Pulmonary artery endothelial cell (primary cell): ENCODE measurements at regions not wholly inside any gene's neighbourhood (a gene's known extent, or its start where the extent isn't known, plus 50 kb on each side); places are given as distances from the start of the nearest gene placed in this dataset.

ENCODE experiments used
- DNase-seq: peaks from one replicate; pipeline ENCODE4 v3.0.0-alpha.2; 2011; ENCODE audit warnings: low read depth, low spot score

DNA sequence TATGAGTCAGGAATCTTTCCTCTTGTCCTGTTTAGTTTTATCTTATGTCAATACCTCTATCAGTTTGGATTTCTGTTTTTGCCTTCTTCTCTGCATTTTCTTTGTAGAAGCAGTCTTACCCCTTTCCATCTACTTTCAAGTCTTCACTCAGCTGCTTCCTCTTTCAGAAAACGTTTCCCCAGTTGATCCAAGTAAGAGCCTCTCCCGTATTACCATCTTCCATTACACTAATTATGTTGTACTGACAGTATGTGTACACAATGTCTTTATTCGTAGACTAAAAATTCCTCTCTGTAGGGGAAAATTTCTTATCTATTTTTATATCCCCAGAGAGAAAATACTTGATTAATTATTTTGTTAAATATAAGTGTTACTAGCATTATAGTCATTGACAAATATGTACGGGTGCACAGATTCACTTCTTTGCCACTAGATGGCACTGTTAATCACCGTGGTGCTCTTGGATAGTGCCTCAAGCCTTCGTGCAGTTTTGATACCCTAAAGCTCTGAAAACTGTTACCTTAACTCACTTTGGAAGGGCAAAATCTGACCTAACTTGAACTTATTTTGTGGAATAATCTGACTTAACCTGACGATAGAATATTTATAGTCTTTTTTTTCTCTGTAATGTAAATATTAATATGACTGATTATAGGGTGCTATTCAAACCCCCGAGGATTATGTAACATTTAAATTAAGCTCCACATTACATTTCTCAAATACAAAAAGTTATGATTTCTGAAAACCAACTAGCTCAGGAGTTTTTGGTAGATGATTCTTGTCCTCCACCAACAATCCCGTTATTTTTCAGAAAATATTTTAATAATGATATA lies 74.2 kb upstream of the POU1F1 start:
- peak; percentile 8 for DNase-seq

DNA sequence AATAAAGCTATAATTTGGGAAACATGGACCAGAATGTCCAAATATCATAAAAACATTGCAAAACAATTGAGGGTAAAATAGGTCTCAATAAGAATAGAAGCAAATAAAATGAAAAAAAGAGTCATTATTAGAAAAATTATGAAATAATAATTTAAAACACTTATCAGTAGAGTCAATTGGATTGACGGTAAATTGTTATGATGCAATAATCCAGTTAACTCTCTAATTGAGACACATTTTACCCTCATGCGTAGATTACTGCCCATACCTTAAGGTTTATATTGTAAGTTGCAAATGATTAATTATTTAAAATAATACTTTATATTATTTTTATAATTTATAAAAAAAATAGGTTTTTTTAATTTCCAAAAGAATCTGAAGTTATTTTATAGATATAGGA lies 73.4 kb upstream of the POU1F1 start:
- DNase-seq: no peak

DNA sequence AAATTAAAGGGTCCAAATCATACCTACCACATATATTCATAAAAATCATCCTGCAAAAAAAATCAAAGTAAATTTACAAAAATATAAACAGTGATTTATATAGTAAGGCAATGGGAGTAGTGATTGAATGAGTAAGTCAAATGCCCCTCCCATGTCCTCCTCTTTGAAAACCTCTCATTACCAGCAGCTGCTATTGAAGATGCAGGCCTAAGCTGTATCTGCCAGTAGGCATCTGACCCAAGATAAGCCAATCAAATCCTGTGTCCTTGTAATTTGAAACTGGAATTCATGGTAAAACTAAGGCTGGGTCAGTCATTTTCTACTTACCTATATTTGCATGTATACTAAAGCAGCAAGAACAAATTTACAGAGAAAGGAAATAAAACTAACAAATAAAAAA lies 60.4 kb upstream of the POU1F1 start:
- DNase-seq: no peak

DNA sequence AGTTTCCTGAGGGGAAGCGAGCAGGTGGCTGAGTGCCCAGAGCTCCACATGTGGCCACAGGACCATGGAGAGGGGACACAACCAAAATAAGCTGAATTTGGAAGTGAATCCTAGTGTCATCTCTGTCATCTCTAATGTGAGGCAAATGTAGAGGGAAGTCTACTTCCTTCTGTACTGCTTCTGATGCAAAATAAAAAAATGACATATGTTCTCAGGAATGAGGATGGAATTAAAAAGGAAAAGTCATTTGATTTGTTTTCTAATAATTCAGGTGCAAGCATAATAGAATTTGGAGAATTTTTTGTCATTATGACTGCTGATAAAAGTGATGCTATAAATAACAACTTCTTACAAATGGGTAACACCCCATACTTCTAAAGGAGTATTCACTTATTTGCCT lies 59.5 kb upstream of the POU1F1 start:
- DNase-seq: no peak

DNA sequence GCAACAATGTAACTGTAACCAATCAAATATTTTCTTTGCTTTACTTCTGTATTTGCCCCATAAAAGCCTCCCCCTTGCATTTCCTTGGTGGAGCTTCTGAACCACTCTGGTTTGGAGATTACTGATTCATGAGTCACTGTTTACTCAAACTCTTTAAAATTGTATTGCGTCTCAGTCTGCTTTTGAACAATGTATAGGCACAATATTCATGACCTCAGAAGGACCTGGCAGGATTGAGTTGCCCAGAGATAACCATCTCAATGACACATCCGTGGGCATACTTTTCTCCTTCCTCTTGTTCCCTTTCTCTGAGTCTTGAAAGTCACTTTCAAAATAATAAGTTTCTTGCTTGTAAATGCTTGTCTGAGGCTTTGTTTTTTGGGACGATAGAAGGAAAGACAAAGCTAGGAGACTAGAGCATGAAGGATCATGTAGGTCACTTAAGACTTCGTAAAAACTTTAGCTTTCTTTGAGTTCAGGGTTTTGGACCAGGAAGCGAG lies 57.1 kb upstream of the POU1F1 start:
- DNase-seq: peak; percentile 61

DNA sequence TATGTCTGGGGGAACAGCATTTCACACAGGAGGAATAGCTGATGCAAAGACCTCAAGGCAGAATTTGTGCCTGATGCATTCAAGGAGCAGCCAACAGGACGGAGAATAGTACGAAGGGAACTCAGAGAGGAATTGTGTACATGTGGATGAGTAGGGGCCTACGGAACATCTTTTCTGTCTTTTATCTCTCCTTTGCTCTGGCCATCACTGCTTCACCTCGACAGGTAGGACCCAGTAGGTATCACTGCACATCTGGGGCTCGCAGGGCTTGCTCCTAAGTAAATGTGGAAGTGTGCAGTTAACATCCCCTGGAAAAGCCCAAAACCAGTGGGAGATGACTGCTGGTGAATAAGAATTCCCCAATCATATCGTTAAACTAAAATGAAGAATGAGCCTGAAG lies 56.4 kb upstream of the POU1F1 start:
- DNase-seq: no peak

DNA sequence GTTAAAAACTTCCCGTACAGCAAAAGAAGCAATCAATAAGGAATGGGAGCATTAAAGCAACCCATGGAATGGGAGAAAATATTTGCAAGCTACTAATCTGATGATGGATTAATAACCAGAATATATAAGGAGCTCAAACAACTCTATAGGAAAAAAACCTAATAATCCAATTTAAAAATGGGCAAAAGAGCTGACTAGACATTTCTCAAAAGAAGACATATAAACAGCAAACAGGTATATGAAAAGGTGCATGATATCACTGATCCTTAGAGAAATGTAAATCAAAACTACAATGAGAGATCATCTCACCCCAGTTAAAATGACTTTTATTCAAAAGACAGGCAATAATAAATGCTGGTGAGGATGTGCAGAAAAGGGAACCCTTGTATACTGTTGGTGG lies 52.7 kb upstream of the POU1F1 start:
- no peak for DNase-seq
